GM19240 (cell line): ENCODE measurements at regions not wholly inside any gene's neighbourhood (a gene's known extent, or its start where the extent isn't known, plus 50 kb on each side); places are given as distances from the start of the nearest gene placed in this dataset.
"Not testable (repeated sequence)": the region's sequence is repeated elsewhere in the genome, so short reads cannot be mapped to it uniquely, and the experiment has no call there.

Experiments
- DNase-seq: peaks from one replicate; pipeline ENCODE4 v3.0.0; 2011; ENCODE audit warnings: low spot score; ENCODE audit not compliant: insufficient read length

- DNase-seq = no peak
Measured at GRCh38 chr6:50961611-50962010, 142.9 kb downstream of the TFAP2B start.

GRCh38 chr6:50962213-50962759 lies 143.6 kb downstream of the TFAP2B start:
- DNase-seq = no peak

- no peak for DNase-seq
Measured at GRCh38 chr6:50963952-50964351, 145.3 kb downstream of the TFAP2B start.

DNA sequence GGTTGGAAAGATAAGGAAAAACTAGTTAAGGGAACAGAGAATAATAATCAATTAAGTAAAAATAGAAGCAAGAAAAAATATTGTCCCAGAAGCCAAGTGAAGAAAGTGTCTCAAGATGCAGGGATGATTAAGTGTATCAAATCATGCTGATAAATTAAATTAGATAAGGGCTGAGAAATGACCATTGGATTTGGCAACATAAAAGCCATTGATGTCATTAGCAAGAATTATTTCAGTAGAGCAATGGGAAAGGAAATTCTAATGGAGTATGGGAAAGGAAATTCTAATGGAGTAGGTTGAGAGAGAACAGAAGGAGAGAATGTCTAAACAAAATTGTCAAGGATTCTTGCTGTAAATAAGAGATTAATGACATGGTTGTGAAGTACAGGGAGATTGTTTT lies 146.8 kb downstream of the TFAP2B start:
- no peak for DNase-seq

GRCh38 chr6:50966532-50966931 lies 147.9 kb downstream of the TFAP2B start:
- DNase-seq = peak; percentile 12

GRCh38 chr6:50966986-50967385 lies 148.3 kb downstream of the TFAP2B start:
- DNase-seq = no peak

- not testable (repeated sequence) for DNase-seq
Measured at GRCh38 chr6:50968246-50968645, 149.6 kb downstream of the TFAP2B start.

- no peak for DNase-seq
Measured at GRCh38 chr6:50970908-50971307, 152.2 kb downstream of the TFAP2B start.

DNA sequence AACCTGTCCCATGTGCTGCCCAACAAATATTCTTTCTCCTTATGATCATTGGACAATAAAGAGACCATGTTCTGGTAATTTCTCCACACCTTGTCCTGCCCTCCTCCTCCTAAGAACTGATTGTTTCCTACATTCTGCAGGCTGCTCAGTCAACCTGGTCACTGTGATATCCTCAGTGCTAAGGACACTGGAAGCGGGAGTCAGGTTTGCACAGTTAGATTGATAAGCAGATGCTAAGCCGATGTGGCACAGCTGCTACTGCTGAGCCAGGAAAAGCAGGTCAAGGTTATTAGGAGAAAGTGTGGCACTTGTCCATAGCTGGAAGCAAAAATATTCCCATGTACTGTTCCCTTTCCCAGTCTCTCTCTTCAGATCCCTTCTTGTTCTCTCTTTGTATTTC lies 154.8 kb downstream of the TFAP2B start:
- DNase-seq = no peak

- no peak for DNase-seq
Measured at GRCh38 chr6:50974319-50974718, 155.6 kb downstream of the TFAP2B start.

GRCh38 chr6:50975216-50975615 lies 156.5 kb downstream of the TFAP2B start:
- no peak for DNase-seq

DNA sequence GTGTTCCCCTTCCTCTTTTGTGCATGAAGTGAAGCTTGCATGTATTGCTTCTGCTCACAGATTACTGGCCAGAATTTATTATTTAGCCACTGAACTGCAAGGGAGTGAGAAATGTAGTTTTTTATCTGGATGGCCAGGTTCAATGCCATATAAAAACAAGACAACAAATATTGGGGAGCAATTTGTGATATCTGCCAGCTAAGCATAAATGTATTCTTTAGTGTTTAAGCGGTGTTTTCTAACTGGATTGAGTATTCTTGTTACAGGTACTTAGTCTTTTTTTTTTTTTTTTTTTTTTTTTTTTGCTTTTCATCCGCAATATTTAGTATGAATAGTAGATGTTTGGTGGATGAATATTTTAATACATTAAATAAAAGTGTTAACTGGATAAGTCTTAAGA lies 158.2 kb downstream of the TFAP2B start:
- DNase-seq = no peak

GRCh38 chr6:50977796-50978195 lies 159.1 kb downstream of the TFAP2B start:
- no peak for DNase-seq

- DNase-seq = no peak
Measured at GRCh38 chr6:50978380-50979170, 159.9 kb downstream of the TFAP2B start.

GRCh38 chr6:50979171-50979525 lies 160.5 kb downstream of the TFAP2B start:
- DNase-seq = no peak

GRCh38 chr6:50984135-50984534 lies 165.5 kb downstream of the TFAP2B start:
- no peak for DNase-seq

GRCh38 chr6:50986319-50986718 lies 167.6 kb downstream of the TFAP2B start:
- no peak for DNase-seq

GRCh38 chr6:50989123-50989522 lies 170.5 kb downstream of the TFAP2B start:
- DNase-seq = no peak

- DNase-seq = no peak
Measured at GRCh38 chr6:50990750-50991446, 172.2 kb downstream of the TFAP2B start.

- no peak for DNase-seq
Measured at GRCh38 chr6:50992232-50992631, 173.6 kb downstream of the TFAP2B start.

DNA sequence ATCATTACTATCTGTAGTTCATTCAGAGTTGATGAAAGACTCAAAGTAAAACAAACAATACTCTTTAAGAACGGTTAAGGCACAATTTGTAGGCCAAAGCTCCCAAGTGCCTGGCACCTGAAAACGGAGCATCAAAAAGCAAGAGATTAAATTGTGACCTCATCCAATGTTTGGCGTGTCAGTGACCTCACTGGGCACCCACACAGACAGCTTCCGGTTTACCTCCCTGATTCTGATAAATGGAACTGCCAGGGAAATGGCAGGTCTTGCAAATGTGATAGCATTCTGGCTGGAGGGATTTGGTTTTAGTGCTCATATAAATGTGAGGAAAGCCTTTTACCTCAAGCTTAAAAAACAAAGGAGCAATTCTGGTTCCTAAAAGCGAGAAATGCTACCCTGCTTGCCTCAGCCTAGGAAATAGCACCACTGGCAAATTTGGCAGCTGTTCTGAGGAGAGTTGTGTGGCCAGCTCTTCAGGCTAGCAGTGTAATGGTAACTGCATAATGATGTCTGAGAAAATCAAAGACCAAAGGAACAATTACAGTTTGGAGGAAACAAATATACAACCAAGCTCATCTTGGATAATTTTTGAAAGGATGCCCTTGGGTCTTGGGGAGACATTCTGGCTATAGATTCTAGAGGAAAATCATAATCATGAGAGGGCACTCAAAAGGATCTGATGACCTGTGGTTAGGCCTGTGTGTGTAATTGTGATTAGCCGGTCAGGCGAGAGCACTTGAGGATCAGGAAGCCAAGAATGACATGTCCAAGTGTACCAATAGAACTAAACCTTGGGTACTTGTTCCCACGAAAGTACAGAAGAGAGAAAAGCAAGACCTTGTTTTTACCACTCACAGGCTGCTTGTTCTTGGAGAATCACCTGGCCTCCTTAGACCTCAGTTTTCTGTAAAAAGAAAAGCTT lies 174.3 kb downstream of the TFAP2B start:
- no peak for DNase-seq
